ENCODE measurements at regions not wholly inside any gene's neighbourhood (a gene's known extent, or its start where the extent isn't known, plus 50 kb on each side); places are given as distances from the start of the nearest gene placed in this dataset.

GRCh38 chr9:13457795-13458194, 178.3 kb upstream of the MPDZ start:
- Histone ChIP-seq H3K27me3 (ENCODE audit: control insufficient read depth in 1 of 2, insufficient read depth in 2 of 2, low read length in 2 of 2) (no peaks in the 10 kb centered on the region), H3K9me3 (ENCODE audit: low read length) (no peaks in the 10 kb centered on the region), H3K9ac (ENCODE audit: low read length) (no peak overlapping the region), H3K36me3 (ENCODE audit: insufficient read depth, low read length) (no peaks in the 10 kb centered on the region), H3K27ac (ENCODE audit: low read depth, low read length) (no peak overlapping the region), H3K4me3 (ENCODE audit: low read depth in 1 of 2, low read length in 2 of 2) (no peak overlapping the region), H3K4me1 (ENCODE audit: insufficient read depth, low read length) (peaks cover 8% of the 10 kb centered on the region)

GRCh38 chr9:13450723-13451122, 171.2 kb upstream of the MPDZ start:
- Histone ChIP-seq H3K9me3 (ENCODE audit: low read length) (no peaks in the 10 kb centered on the region), H3K4me1 (ENCODE audit: insufficient read depth, low read length) (peaks cover 14% of the 10 kb centered on the region), H3K27me3 (ENCODE audit: control insufficient read depth in 1 of 2, insufficient read depth in 2 of 2, low read length in 2 of 2) (no peaks in the 10 kb centered on the region), H3K4me3 (ENCODE audit: low read depth in 1 of 2, low read length in 2 of 2) (no peak overlapping the region), H3K27ac (ENCODE audit: low read depth, low read length) (no peak overlapping the region), H3K36me3 (ENCODE audit: insufficient read depth, low read length) (no peaks in the 10 kb centered on the region), H3K9ac (ENCODE audit: low read length) (no peak overlapping the region)

GRCh38 chr9:13448482-13448881, 169.0 kb upstream of the MPDZ start:
- Histone ChIP-seq H3K27ac (ENCODE audit: low read depth, low read length) (no peak overlapping the region), H3K9me3 (ENCODE audit: low read length) (no peaks in the 10 kb centered on the region), H3K4me3 (ENCODE audit: low read depth in 1 of 2, low read length in 2 of 2) (no peak overlapping the region), H3K9ac (ENCODE audit: low read length) (no peak overlapping the region), H3K4me1 (ENCODE audit: insufficient read depth, low read length) (peaks cover 20% of the 10 kb centered on the region), H3K27me3 (ENCODE audit: control insufficient read depth in 1 of 2, insufficient read depth in 2 of 2, low read length in 2 of 2) (no peaks in the 10 kb centered on the region), H3K36me3 (ENCODE audit: insufficient read depth, low read length) (no peaks in the 10 kb centered on the region)

- Histone ChIP-seq H3K36me3 (ENCODE audit: insufficient read depth, low read length) (no peaks in the 10 kb centered on the region), H3K4me3 (ENCODE audit: low read depth in 1 of 2, low read length in 2 of 2) (no peak overlapping the region), H3K4me1 (ENCODE audit: insufficient read depth, low read length) (peaks cover 20% of the 10 kb centered on the region), H3K9me3 (ENCODE audit: low read length) (no peaks in the 10 kb centered on the region), H3K27ac (ENCODE audit: low read depth, low read length) (no peak overlapping the region), H3K27me3 (ENCODE audit: control insufficient read depth in 1 of 2, insufficient read depth in 2 of 2, low read length in 2 of 2) (no peaks in the 10 kb centered on the region), H3K9ac (ENCODE audit: low read length) (no peak overlapping the region)
Measured at GRCh38 chr9:13447843-13448422, 168.4 kb upstream of the MPDZ start.

- Histone ChIP-seq H3K4me1 (ENCODE audit: insufficient read depth, low read length) (peaks cover 20% of the 10 kb centered on the region), H3K36me3 (ENCODE audit: insufficient read depth, low read length) (no peaks in the 10 kb centered on the region), H3K27ac (ENCODE audit: low read depth, low read length) (no peak overlapping the region), H3K27me3 (ENCODE audit: control insufficient read depth in 1 of 2, insufficient read depth in 2 of 2, low read length in 2 of 2) (no peaks in the 10 kb centered on the region), H3K9ac (ENCODE audit: low read length) (no peak overlapping the region), H3K4me3 (ENCODE audit: low read depth in 1 of 2, low read length in 2 of 2) (no peak overlapping the region), H3K9me3 (ENCODE audit: low read length) (no peaks in the 10 kb centered on the region)
Measured at GRCh38 chr9:13446938-13447842, 167.7 kb upstream of the MPDZ start.

GRCh38 chr9:13446286-13446937, 166.9 kb upstream of the MPDZ start:
- Histone ChIP-seq H3K9ac (ENCODE audit: low read length) (no peak overlapping the region), H3K27ac (ENCODE audit: low read depth, low read length) (no peak overlapping the region), H3K4me1 (ENCODE audit: insufficient read depth, low read length) (peaks cover 20% of the 10 kb centered on the region), H3K4me3 (ENCODE audit: low read depth in 1 of 2, low read length in 2 of 2) (no peak overlapping the region), H3K9me3 (ENCODE audit: low read length) (no peaks in the 10 kb centered on the region), H3K36me3 (ENCODE audit: insufficient read depth, low read length) (no peaks in the 10 kb centered on the region), H3K27me3 (ENCODE audit: control insufficient read depth in 1 of 2, insufficient read depth in 2 of 2, low read length in 2 of 2) (no peaks in the 10 kb centered on the region)

- no peaks in the 10 kb centered on the region for H3K27me3 ChIP-seq (ENCODE audit: control insufficient read depth in 1 of 2, insufficient read depth in 2 of 2, low read length in 2 of 2)
- H3K9me3 ChIP-seq (ENCODE audit: low read length) = no peaks in the 10 kb centered on the region
- H3K9ac ChIP-seq (ENCODE audit: low read length) = no peak overlapping the region
- no peaks in the 10 kb centered on the region for H3K36me3 ChIP-seq (ENCODE audit: insufficient read depth, low read length)
- H3K4me1 ChIP-seq (ENCODE audit: insufficient read depth, low read length) = peaks cover 20% of the 10 kb centered on the region
- H3K4me3 ChIP-seq (ENCODE audit: low read depth in 1 of 2, low read length in 2 of 2) = no peak overlapping the region
- H3K27ac ChIP-seq (ENCODE audit: low read depth, low read length) = no peak overlapping the region
Measured at GRCh38 chr9:13445103-13445500, 165.6 kb upstream of the MPDZ start.

- Histone ChIP-seq H3K27ac (ENCODE audit: low read depth, low read length) (no peak overlapping the region), H3K27me3 (ENCODE audit: control insufficient read depth in 1 of 2, insufficient read depth in 2 of 2, low read length in 2 of 2) (no peaks in the 10 kb centered on the region), H3K9ac (ENCODE audit: low read length) (no peak overlapping the region), H3K4me1 (ENCODE audit: insufficient read depth, low read length) (peaks cover 20% of the 10 kb centered on the region), H3K36me3 (ENCODE audit: insufficient read depth, low read length) (no peaks in the 10 kb centered on the region), H3K9me3 (ENCODE audit: low read length) (no peaks in the 10 kb centered on the region), H3K4me3 (ENCODE audit: low read depth in 1 of 2, low read length in 2 of 2) (no peak overlapping the region)
Measured at GRCh38 chr9:13444245-13445102, 165.0 kb upstream of the MPDZ start.

GRCh38 chr9:13443346-13444244, 164.1 kb upstream of the MPDZ start:
- peaks cover 20% of the 10 kb centered on the region for H3K4me1 ChIP-seq (ENCODE audit: insufficient read depth, low read length)
- no peaks in the 10 kb centered on the region for H3K27me3 ChIP-seq (ENCODE audit: control insufficient read depth in 1 of 2, insufficient read depth in 2 of 2, low read length in 2 of 2)
- no peak overlapping the region for H3K9ac ChIP-seq (ENCODE audit: low read length)
- no peak overlapping the region for H3K4me3 ChIP-seq (ENCODE audit: low read depth in 1 of 2, low read length in 2 of 2)
- no peaks in the 10 kb centered on the region for H3K36me3 ChIP-seq (ENCODE audit: insufficient read depth, low read length)
- no peak overlapping the region for H3K27ac ChIP-seq (ENCODE audit: low read depth, low read length)
- no peaks in the 10 kb centered on the region for H3K9me3 ChIP-seq (ENCODE audit: low read length)

GRCh38 chr9:13439685-13440476, 160.4 kb upstream of the MPDZ start:
- Histone ChIP-seq H3K4me3 (ENCODE audit: low read depth in 1 of 2, low read length in 2 of 2) (no peak overlapping the region), H3K27me3 (ENCODE audit: control insufficient read depth in 1 of 2, insufficient read depth in 2 of 2, low read length in 2 of 2) (no peaks in the 10 kb centered on the region), H3K36me3 (ENCODE audit: insufficient read depth, low read length) (no peaks in the 10 kb centered on the region), H3K27ac (ENCODE audit: low read depth, low read length) (no peak overlapping the region), H3K4me1 (ENCODE audit: insufficient read depth, low read length) (peaks cover 2% of the 10 kb centered on the region), H3K9ac (ENCODE audit: low read length) (no peak overlapping the region), H3K9me3 (ENCODE audit: low read length) (no peaks in the 10 kb centered on the region)
